ENCODE measurements at regions not wholly inside any gene's neighbourhood (a gene's known extent, or its start where the extent isn't known, plus 50 kb on each side); places are given as distances from the start of the nearest gene placed in this dataset.

DNA sequence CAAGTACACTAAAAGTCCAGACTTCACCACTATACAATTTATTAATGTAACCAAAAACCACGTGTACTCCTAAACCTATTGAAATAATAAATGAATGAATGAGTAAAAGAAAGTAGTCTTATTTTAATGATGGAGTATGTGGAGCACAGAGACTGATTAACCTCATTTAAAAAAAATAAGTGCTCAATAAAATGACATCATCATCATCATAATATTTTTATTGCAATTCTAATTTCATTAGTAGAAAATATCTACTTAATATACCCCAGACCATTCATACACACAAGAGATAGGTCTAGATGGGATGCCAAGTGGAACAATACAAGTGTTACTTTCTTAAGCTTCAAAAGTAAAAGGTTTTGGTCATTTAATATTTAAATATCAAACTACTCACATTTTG lies 133.1 kb downstream of the ASB9 start:
- H3K27ac Mint-ChIP-seq, result no peak overlapping the region
- ATAC-seq (ENCODE audit: low read depth), result no peak
- no peaks in the 10 kb centered on the region for H3K9me3 ChIP-seq (ENCODE audit: control extremely low read depth in 1 of 3, control insufficient read depth in 2 of 3, insufficient read depth in 1 of 3, low read length in 2 of 3)
- no peak overlapping the region for H3K27ac ChIP-seq (ENCODE audit: low read length in 2 of 2)
- H3K9me3 Mint-ChIP-seq (ENCODE audit: insufficient read depth), result no peaks in the 10 kb centered on the region
- H3K36me3 ChIP-seq (replicated peaks in 1 of 2; ENCODE audit: control extremely low read depth in 1 of 2, control insufficient read depth in 1 of 2, extremely low read depth in 1 of 2, insufficient read depth in 2 of 2, low read length in 1 of 2), result no peaks in the 10 kb centered on the region
- H3K9ac ChIP-seq (ENCODE audit: low read length), result no peak overlapping the region
- intact Hi-C loops (cut with micrococcal nuclease), result no loop called here
- ChIA-PET CTCF (interaction anchor here (1.2 kb wide), 2 partner anchors 9 to 11 kb away, joined by 3 read pairs; no protein-coding TSS in a partner anchor), POLR2A (no interaction called here)
- TF ChIP-seq, protein P1, sequence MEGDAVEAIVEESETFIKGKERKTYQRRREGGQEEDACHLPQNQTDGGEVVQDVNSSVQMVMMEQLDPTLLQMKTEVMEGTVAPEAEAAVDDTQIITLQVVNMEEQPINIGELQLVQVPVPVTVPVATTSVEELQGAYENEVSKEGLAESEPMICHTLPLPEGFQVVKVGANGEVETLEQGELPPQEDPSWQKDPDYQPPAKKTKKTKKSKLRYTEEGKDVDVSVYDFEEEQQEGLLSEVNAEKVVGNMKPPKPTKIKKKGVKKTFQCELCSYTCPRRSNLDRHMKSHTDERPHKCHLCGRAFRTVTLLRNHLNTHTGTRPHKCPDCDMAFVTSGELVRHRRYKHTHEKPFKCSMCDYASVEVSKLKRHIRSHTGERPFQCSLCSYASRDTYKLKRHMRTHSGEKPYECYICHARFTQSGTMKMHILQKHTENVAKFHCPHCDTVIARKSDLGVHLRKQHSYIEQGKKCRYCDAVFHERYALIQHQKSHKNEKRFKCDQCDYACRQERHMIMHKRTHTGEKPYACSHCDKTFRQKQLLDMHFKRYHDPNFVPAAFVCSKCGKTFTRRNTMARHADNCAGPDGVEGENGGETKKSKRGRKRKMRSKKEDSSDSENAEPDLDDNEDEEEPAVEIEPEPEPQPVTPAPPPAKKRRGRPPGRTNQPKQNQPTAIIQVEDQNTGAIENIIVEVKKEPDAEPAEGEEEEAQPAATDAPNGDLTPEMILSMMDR (IDR thresholded peaks at IDR 0.05), result no peak
- TF ChIP-seq EZH2 (IDR thresholded peaks at IDR 0.05; ENCODE audit: borderline replicate concordance, insufficient read depth, low read depth, low read length, poor library complexity, severe bottlenecking), result no peak
- no peaks in the 10 kb centered on the region for H3K79me2 ChIP-seq (ENCODE audit: control insufficient read depth, insufficient read depth, low read length)
- H3K4me1 ChIP-seq (ENCODE audit: control insufficient read depth in 2 of 2, insufficient read depth in 2 of 2, low read length in 2 of 2), result no peaks in the 10 kb centered on the region
- no peak overlapping the region for H3K4me2 ChIP-seq (replicated peaks; ENCODE audit: low read depth, low read length, poor library complexity, severe bottlenecking)
- no peak overlapping the region for H3K4me3 ChIP-seq (ENCODE audit: control extremely low read depth in 1 of 5, extremely low read depth in 1 of 5, insufficient read depth in 1 of 5, low read depth in 2 of 5, low read length in 4 of 5)
- peaks cover 8% of the 10 kb centered on the region for H3K27me3 Mint-ChIP-seq
- WGBS (ENCODE audit: insufficient coverage), result no CpG with 5 or more reads among the region's 1 CpG
- DNase-seq, result no peak
- no peaks in the 10 kb centered on the region for H4K20me1 ChIP-seq (ENCODE audit: control insufficient read depth, insufficient read depth, low read length, poor library complexity, severe bottlenecking)
- no peaks in the 10 kb centered on the region for H3K27me3 ChIP-seq (replicated peaks in 1 of 4; ENCODE audit: control extremely low read depth in 1 of 4, control insufficient read depth in 3 of 4, insufficient read depth in 4 of 4, low read length in 3 of 4)
- no peaks in the 10 kb centered on the region for H3K4me1 Mint-ChIP-seq
- no peak overlapping the region for H3K4me3 Mint-ChIP-seq
- H2AFZ ChIP-seq (ENCODE audit: insufficient read depth, low read depth, low read length, poor library complexity, severe bottlenecking), result no peak overlapping the region

DNA sequence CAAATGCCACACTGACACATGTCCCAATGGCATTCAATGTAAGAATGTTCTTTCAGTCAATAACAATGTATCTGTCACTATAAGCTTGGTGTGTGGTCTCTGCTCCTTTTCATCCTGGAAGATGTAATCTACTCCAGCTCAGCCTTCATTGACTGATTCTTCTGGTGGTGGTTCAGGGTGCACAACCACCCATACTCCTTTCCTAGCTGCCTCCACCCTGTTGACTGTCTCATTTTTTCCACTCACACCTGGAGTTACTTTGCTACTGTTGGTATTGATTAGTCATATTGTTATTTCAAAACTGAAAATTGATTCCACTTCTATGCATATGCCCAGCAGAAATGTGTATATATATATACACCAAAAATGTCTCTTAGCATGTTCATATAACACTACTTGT lies 140.5 kb downstream of the ASB9 start:
- ATAC-seq (ENCODE audit: low read depth), result no peak
- Mint-ChIP-seq H3K27me3 (peaks cover 8% of the 10 kb centered on the region), H3K4me1 (no peaks in the 10 kb centered on the region), H3K4me3 (no peak overlapping the region), H3K9me3 (ENCODE audit: insufficient read depth) (no peaks in the 10 kb centered on the region), H3K27ac (no peak overlapping the region)
- Histone ChIP-seq H3K4me2 (replicated peaks; ENCODE audit: low read depth, low read length, poor library complexity, severe bottlenecking) (no peak overlapping the region), H3K36me3 (replicated peaks in 1 of 2; ENCODE audit: control extremely low read depth in 1 of 2, control insufficient read depth in 1 of 2, extremely low read depth in 1 of 2, insufficient read depth in 2 of 2, low read length in 1 of 2) (no peaks in the 10 kb centered on the region), H3K4me1 (ENCODE audit: control insufficient read depth in 2 of 2, insufficient read depth in 2 of 2, low read length in 2 of 2) (no peaks in the 10 kb centered on the region), H3K4me3 (ENCODE audit: control extremely low read depth in 1 of 5, extremely low read depth in 1 of 5, insufficient read depth in 1 of 5, low read depth in 2 of 5, low read length in 4 of 5) (no peak overlapping the region), H3K79me2 (ENCODE audit: control insufficient read depth, insufficient read depth, low read length) (no peaks in the 10 kb centered on the region), H3K9me3 (ENCODE audit: control extremely low read depth in 1 of 3, control insufficient read depth in 2 of 3, insufficient read depth in 1 of 3, low read length in 2 of 3) (no peaks in the 10 kb centered on the region), H2AFZ (ENCODE audit: insufficient read depth, low read depth, low read length, poor library complexity, severe bottlenecking) (no peak overlapping the region), H3K9ac (ENCODE audit: low read length) (no peak overlapping the region), H3K27ac (ENCODE audit: low read length in 2 of 2) (no peak overlapping the region), H3K27me3 (replicated peaks in 1 of 4; ENCODE audit: control extremely low read depth in 1 of 4, control insufficient read depth in 3 of 4, insufficient read depth in 4 of 4, low read length in 3 of 4) (no peaks in the 10 kb centered on the region), H4K20me1 (ENCODE audit: control insufficient read depth, insufficient read depth, low read length, poor library complexity, severe bottlenecking) (no peaks in the 10 kb centered on the region)
- ChIA-PET POLR2A (no interaction called here), CTCF (no interaction called here)
- no peak for TF ChIP-seq EZH2 (IDR thresholded peaks at IDR 0.05; ENCODE audit: borderline replicate concordance, insufficient read depth, low read depth, low read length, poor library complexity, severe bottlenecking)
- TF ChIP-seq, protein P1 (IDR thresholded peaks at IDR 0.05), result no peak
- DNase-seq, result no peak
- intact Hi-C loops (cut with micrococcal nuclease), result no loop called here
